MCF 10A (cell line): ENCODE measurements at regions not wholly inside any gene's neighbourhood (a gene's known extent, or its start where the extent isn't known, plus 50 kb on each side); places are given as distances from the start of the nearest gene placed in this dataset.

Experiments
- BruUV-seq: library from RNA; stranded (reverse); fragments of 400-500 nt; replicated peaks from 2 replicates; lab custom pipeline; 2021; lab: Mats Ljungman, UMichigan
- CTCF ChIA-PET: fragments of 300-600 bp; sonication (Branson Sonifier 250); formaldehyde crosslinking; extraction: SDS; loops from one replicate; lab custom pipeline; 2021; ENCODE audit warnings: antibody characterized with exemption, inconsistent platforms; lab: Yijun Ruan, JAX
- POLR2A ChIA-PET: fragments of 300-600, 350-650 bp; sonication (Branson Sonifier 250); formaldehyde crosslinking; extraction: SDS; loops from one replicate; lab custom pipeline; 2020; ENCODE audit warnings: antibody characterized with exemption, inconsistent platforms; lab: Yijun Ruan, JAX
- DNase-seq: peaks from one replicate; pipeline ENCODE4 v3.0.0-alpha.2; 2018; ENCODE audit not compliant: unreplicated experiment
- H3K27ac Mint-ChIP-seq: one replicate; pipeline ENCODE4 v1.8.0; 2022; ENCODE audit warnings: mild to moderate bottlenecking, low read depth, mixed read lengths; ENCODE audit not compliant: unreplicated experiment
- H3K27me3 Mint-ChIP-seq: one replicate; pipeline ENCODE4 v1.8.0; 2022; ENCODE audit warnings: mixed read lengths; ENCODE audit not compliant: insufficient read depth, unreplicated experiment
- H3K36me3 Mint-ChIP-seq: one replicate; pipeline ENCODE4 v1.8.0; 2022; ENCODE audit warnings: mild to moderate bottlenecking, moderate library complexity, mixed read lengths; ENCODE audit not compliant: insufficient read depth, unreplicated experiment
- H3K4me1 Mint-ChIP-seq: one replicate; pipeline ENCODE4 v1.8.0; 2022; ENCODE audit warnings: mixed read lengths; ENCODE audit not compliant: insufficient read depth, unreplicated experiment
- H3K4me3 Mint-ChIP-seq: one replicate; pipeline ENCODE4 v1.8.0; 2022; ENCODE audit warnings: mild to moderate bottlenecking, moderate library complexity, mixed read lengths; ENCODE audit not compliant: unreplicated experiment
- H3K9me3 Mint-ChIP-seq: one replicate; pipeline ENCODE4 v1.8.0; 2022; ENCODE audit warnings: mixed read lengths; ENCODE audit not compliant: unreplicated experiment
- CTCF ChIP-seq: fragments of 200-600 bp; IDR thresholded peaks from one replicate; pipeline ENCODE4 v1.8.0; 2022; ENCODE audit warnings: antibody characterized with exemption, mild to moderate bottlenecking; ENCODE audit not compliant: unreplicated experiment
- intact Hi-C: fragments of 100-400 bp; cut with micrococcal nuclease; formaldehyde crosslinking; loops from 2 replicates; pipeline ENCODE4 v1.14.1; 2022

- no peaks in the 10 kb centered on the region for H3K27me3 Mint-ChIP-seq
- H3K27ac Mint-ChIP-seq = no peak overlapping the region
Observed at GRCh38 chr5:135108569-135108968, 74.5 kb upstream of the PITX1 start.

GRCh38 chr5:135107986-135108385 lies 74.0 kb upstream of the PITX1 start:
- Mint-ChIP-seq H3K4me3 (no peak overlapping the region), H3K36me3 (no peaks in the 10 kb centered on the region)
- no TSS peak for BruUV-seq

More at GRCh38 chr5:135108569-135108968, 74.5 kb upstream of the PITX1 start:
- DNase-seq = no peak
- CTCF ChIA-PET = interaction anchor here (0.8 to 1.0 kb wide), 2 partner anchors 75 to 354 kb away, joined by 3 to 7 read pairs; no protein-coding TSS in a partner anchor
- POLR2A ChIA-PET = interaction anchor here (0.6 kb wide), 1 partner anchor 33 kb away, joined by 3 read pairs; no protein-coding TSS in a partner anchor
- no peak for TF ChIP-seq CTCF
- Mint-ChIP-seq H3K4me3 (no peak overlapping the region), H3K36me3 (no peaks in the 10 kb centered on the region), H3K4me1 (peaks cover 30% of the 10 kb centered on the region), H3K9me3 (no peaks in the 10 kb centered on the region)
- intact Hi-C loops = no loop called here
- BruUV-seq = no TSS peak

GRCh38 chr5:135106610-135107471 lies 72.8 kb upstream of the PITX1 start:
- H3K4me3 Mint-ChIP-seq = no peak overlapping the region
- H3K4me1 Mint-ChIP-seq = peaks cover 20% of the 10 kb centered on the region
- intact Hi-C loops = loop anchor here (2.0 kb wide), 2 partner anchors 84 to 226 kb away; no protein-coding TSS in a partner anchor
- ChIA-PET CTCF (interaction anchor here (0.9 to 2.9 kb wide), 6 partner anchors 16 to 319 kb away, joined by 3 to 16 read pairs (median 3); no protein-coding TSS in a partner anchor), POLR2A (interaction anchor here (0.8 to 2.0 kb wide), 9 partner anchors 13 to 74 kb away, joined by 3 to 9 read pairs (median 5); partner anchors contain the start of gene PITX1)
- no peaks in the 10 kb centered on the region for H3K9me3 Mint-ChIP-seq
- TF ChIP-seq CTCF = no peak
- H3K27ac Mint-ChIP-seq = peak overlapping the region; percentile 33
- no peaks in the 10 kb centered on the region for H3K27me3 Mint-ChIP-seq
- no peaks in the 10 kb centered on the region for H3K36me3 Mint-ChIP-seq
- peak; percentile 78 for DNase-seq
- BruUV-seq = no TSS peak

More at GRCh38 chr5:135107986-135108385, 74.0 kb upstream of the PITX1 start:
- Mint-ChIP-seq H3K9me3 (no peaks in the 10 kb centered on the region), H3K27ac (no peak overlapping the region), H3K27me3 (no peaks in the 10 kb centered on the region), H3K4me1 (peaks cover 30% of the 10 kb centered on the region)
- ChIA-PET POLR2A (interaction anchor here (0.6 kb wide), 1 partner anchor 33 kb away, joined by 3 read pairs; no protein-coding TSS in a partner anchor), CTCF (interaction anchor here (1.0 kb wide), 1 partner anchor 355 kb away, joined by 7 read pairs; no protein-coding TSS in a partner anchor)
- no peak for TF ChIP-seq CTCF
- intact Hi-C loops = loop anchor here (2.0 kb wide), 2 partner anchors 83 to 225 kb away; no protein-coding TSS in a partner anchor
- DNase-seq = no peak

GRCh38 chr5:135106136-135106535 lies 72.1 kb upstream of the PITX1 start:
- BruUV-seq = no TSS peak
- no peaks in the 10 kb centered on the region for H3K9me3 Mint-ChIP-seq
- no peak for DNase-seq
- TF ChIP-seq CTCF = no peak
- H3K36me3 Mint-ChIP-seq = no peaks in the 10 kb centered on the region
- peaks cover 13% of the 10 kb centered on the region for H3K4me1 Mint-ChIP-seq
- H3K27ac Mint-ChIP-seq = peak overlapping the region; percentile 33
- CTCF ChIA-PET = interaction anchor here (0.9 to 2.9 kb wide), 5 partner anchors 16 to 320 kb away, joined by 3 to 16 read pairs (median 3); no protein-coding TSS in a partner anchor
- intact Hi-C loops = loop anchor here (2.0 kb wide), 2 partner anchors 85 to 227 kb away; no protein-coding TSS in a partner anchor
- H3K4me3 Mint-ChIP-seq = no peak overlapping the region
- POLR2A ChIA-PET = interaction anchor here (0.8 to 2.0 kb wide), 9 partner anchors 14 to 74 kb away, joined by 3 to 9 read pairs (median 5); partner anchors contain the start of gene PITX1
- H3K27me3 Mint-ChIP-seq = no peaks in the 10 kb centered on the region
